ENCODE measurements at regions not wholly inside any gene's neighbourhood (a gene's known extent, or its start where the extent isn't known, plus 50 kb on each side); places are given as distances from the start of the nearest gene placed in this dataset.

- no peak overlapping the region for H3K9ac ChIP-seq (ENCODE audit: control insufficient read depth, insufficient read depth, low read length)
- ChIA-PET POLR2A (interaction anchor here (0.6 kb wide), 1 partner anchor 429 kb away, joined by 3 read pairs; no protein-coding TSS in a partner anchor), CTCF (no interaction called here), SMC1A (ENCODE audit: uncharacterized antibody, unreplicated experiment) (no interaction called here), RAD21 (ENCODE audit: unreplicated experiment) (no interaction called here)
- no peak for DNase-seq (ENCODE audit: low read depth, low spot score)
- no peaks in the 10 kb centered on the region for H3K79me2 ChIP-seq (ENCODE audit: control insufficient read depth, insufficient read depth, low read length)
- H3K27ac ChIP-seq (ENCODE audit: control insufficient read depth, insufficient read depth), result no peak overlapping the region
- H2AFZ ChIP-seq (ENCODE audit: control insufficient read depth, low read depth, low read length), result no peak overlapping the region
- no peaks in the 10 kb centered on the region for H3K27me3 ChIP-seq (replicated peaks in 1 of 2; ENCODE audit: control insufficient read depth in 2 of 2, insufficient read depth in 2 of 2, low read length in 1 of 2)
- H3K4me1 ChIP-seq (ENCODE audit: control insufficient read depth, insufficient read depth, low read length), result no peaks in the 10 kb centered on the region
- no peaks in the 10 kb centered on the region for H4K20me1 ChIP-seq (ENCODE audit: control insufficient read depth, insufficient read depth)
- FAIRE-seq, result no peak
- intact Hi-C loops (cut with micrococcal nuclease; ENCODE audit: unreplicated experiment), result no loop called here
- TF ChIP-seq NR2F1 (conservative IDR thresholded peaks at IDR 0.05) (no peak), KAT2A (conservative IDR thresholded peaks at IDR 0.05; ENCODE audit: control insufficient read depth, low read depth, low read length) (no peak), NR2C1 (IDR thresholded peaks at IDR 0.05) (no peak), SPI1 (IDR thresholded peaks at IDR 0.05; ENCODE audit: borderline replicate concordance, insufficient read depth, low read depth, low read length) (no peak)
- TF ChIP-seq, protein P1, sequence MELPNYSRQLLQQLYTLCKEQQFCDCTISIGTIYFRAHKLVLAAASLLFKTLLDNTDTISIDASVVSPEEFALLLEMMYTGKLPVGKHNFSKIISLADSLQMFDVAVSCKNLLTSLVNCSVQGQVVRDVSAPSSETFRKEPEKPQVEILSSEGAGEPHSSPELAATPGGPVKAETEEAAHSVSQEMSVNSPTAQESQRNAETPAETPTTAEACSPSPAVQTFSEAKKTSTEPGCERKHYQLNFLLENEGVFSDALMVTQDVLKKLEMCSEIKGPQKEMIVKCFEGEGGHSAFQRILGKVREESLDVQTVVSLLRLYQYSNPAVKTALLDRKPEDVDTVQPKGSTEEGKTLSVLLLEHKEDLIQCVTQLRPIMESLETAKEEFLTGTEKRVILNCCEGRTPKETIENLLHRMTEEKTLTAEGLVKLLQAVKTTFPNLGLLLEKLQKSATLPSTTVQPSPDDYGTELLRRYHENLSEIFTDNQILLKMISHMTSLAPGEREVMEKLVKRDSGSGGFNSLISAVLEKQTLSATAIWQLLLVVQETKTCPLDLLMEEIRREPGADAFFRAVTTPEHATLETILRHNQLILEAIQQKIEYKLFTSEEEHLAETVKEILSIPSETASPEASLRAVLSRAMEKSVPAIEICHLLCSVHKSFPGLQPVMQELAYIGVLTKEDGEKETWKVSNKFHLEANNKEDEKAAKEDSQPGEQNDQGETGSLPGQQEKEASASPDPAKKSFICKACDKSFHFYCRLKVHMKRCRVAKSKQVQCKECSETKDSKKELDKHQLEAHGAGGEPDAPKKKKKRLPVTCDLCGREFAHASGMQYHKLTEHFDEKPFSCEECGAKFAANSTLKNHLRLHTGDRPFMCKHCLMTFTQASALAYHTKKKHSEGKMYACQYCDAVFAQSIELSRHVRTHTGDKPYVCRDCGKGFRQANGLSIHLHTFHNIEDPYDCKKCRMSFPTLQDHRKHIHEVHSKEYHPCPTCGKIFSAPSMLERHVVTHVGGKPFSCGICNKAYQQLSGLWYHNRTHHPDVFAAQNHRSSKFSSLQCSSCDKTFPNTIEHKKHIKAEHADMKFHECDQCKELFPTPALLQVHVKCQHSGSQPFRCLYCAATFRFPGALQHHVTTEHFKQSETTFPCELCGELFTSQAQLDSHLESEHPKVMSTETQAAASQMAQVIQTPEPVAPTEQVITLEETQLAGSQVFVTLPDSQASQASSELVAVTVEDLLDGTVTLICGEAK (IDR thresholded peaks at IDR 0.05; ENCODE audit: borderline replicate concordance), result no peak
- TF ChIP-seq, protein P2, sequence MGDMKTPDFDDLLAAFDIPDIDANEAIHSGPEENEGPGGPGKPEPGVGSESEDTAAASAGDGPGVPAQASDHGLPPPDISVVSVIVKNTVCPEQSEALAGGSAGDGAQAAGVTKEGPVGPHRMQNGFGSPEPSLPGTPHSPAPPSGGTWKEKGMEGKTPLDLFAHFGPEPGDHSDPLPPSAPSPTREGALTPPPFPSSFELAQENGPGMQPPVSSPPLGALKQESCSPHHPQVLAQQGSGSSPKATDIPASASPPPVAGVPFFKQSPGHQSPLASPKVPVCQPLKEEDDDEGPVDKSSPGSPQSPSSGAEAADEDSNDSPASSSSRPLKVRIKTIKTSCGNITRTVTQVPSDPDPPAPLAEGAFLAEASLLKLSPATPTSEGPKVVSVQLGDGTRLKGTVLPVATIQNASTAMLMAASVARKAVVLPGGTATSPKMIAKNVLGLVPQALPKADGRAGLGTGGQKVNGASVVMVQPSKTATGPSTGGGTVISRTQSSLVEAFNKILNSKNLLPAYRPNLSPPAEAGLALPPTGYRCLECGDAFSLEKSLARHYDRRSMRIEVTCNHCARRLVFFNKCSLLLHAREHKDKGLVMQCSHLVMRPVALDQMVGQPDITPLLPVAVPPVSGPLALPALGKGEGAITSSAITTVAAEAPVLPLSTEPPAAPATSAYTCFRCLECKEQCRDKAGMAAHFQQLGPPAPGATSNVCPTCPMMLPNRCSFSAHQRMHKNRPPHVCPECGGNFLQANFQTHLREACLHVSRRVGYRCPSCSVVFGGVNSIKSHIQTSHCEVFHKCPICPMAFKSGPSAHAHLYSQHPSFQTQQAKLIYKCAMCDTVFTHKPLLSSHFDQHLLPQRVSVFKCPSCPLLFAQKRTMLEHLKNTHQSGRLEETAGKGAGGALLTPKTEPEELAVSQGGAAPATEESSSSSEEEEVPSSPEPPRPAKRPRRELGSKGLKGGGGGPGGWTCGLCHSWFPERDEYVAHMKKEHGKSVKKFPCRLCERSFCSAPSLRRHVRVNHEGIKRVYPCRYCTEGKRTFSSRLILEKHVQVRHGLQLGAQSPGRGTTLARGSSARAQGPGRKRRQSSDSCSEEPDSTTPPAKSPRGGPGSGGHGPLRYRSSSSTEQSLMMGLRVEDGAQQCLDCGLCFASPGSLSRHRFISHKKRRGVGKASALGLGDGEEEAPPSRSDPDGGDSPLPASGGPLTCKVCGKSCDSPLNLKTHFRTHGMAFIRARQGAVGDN (IDR thresholded peaks at IDR 0.05), result no peak
- no peaks in the 10 kb centered on the region for H3K9me3 ChIP-seq (replicated peaks; ENCODE audit: control insufficient read depth, insufficient read depth, low read length)
- H3K4me2 ChIP-seq (ENCODE audit: control insufficient read depth, insufficient read depth), result no peak overlapping the region
- 88% methylated on average over 1 of the region's 1 CpG for WGBS (ENCODE audit: insufficient coverage, insufficient replicate concordance, low lambda C conversion rate, missing lambda C conversion rate)
- no peaks in the 10 kb centered on the region for H3K36me3 ChIP-seq (ENCODE audit: control insufficient read depth in 2 of 2, insufficient read depth in 2 of 2, low read length in 1 of 2)
- no TSS peak for BruUV-seq (replicated peaks)
- no peak for ATAC-seq
- no peak overlapping the region for H3K4me3 ChIP-seq
- in situ Hi-C loops (cut with MboI), result no loop called here
Observed at GRCh38 chr5:136732751-136733150, 367.4 kb upstream of the TRPC7 start.

Data from GM12878 (cell line).